ENCODE measurements at regions not wholly inside any gene's neighbourhood (a gene's known extent, or its start where the extent isn't known, plus 50 kb on each side); places are given as distances from the start of the nearest gene placed in this dataset.

- TF ChIP-seq CTCF (IDR thresholded peaks at IDR 0.05): no peak
- no peak for TF ChIP-seq POLR2AphosphoS5 (IDR thresholded peaks at IDR 0.05; ENCODE audit: low read depth, low read length)
These were observed 1231.6 kb downstream of the SORCS3 start for GRCh38 chr10:105872665-105873064.

Measured in Panc1 (cell line).